H9 (cell line): ENCODE measurements at regions not wholly inside any gene's neighbourhood (a gene's known extent, or its start where the extent isn't known, plus 50 kb on each side); places are given as distances from the start of the nearest gene placed in this dataset.

Experiments
- DNase-seq: peaks from one replicate; pipeline ENCODE4 v3.0.0-alpha.2; 2017
- H2AFZ ChIP-seq: one replicate; pipeline ENCODE4 v1.6.1; 2013; ENCODE audit warnings: mild to moderate bottlenecking, low read length, control low read depth, moderate library complexity
- H2AK5ac ChIP-seq: 2 replicates; pipeline ENCODE4 v1.6.1; 2013; ENCODE audit warnings: low read length, control low read depth, mixed read lengths; ENCODE audit not compliant: insufficient read length
- H2BK120ac ChIP-seq: one replicate; pipeline ENCODE4 v1.6.1; 2013; ENCODE audit warnings: low read depth, mild to moderate bottlenecking, low read length, control low read depth, inconsistent platforms; ENCODE audit not compliant: poor library complexity, severe bottlenecking
- H2BK12ac ChIP-seq: 2 replicates; pipeline ENCODE4 v1.6.1; 2013; ENCODE audit warnings: low read length, control low read depth, mixed read lengths, low read depth; ENCODE audit not compliant: insufficient read length
- H2BK15ac ChIP-seq: 2 replicates; pipeline ENCODE4 v1.6.1; 2013; ENCODE audit warnings: low read depth, low read length, control low read depth
- H2BK20ac ChIP-seq: one replicate; pipeline ENCODE4 v1.6.1; 2013; ENCODE audit warnings: low read depth, mild to moderate bottlenecking, low read length, control low read depth, inconsistent platforms; ENCODE audit not compliant: poor library complexity, severe bottlenecking
- H2BK5ac ChIP-seq: 2 replicates; pipeline ENCODE4 v1.6.1; 2013; ENCODE audit warnings: low read length, control low read depth, mixed read lengths; ENCODE audit not compliant: insufficient read length
- H3K14ac ChIP-seq: 2 replicates; pipeline ENCODE4 v1.6.1; 2013; ENCODE audit warnings: low read length, control low read depth; ENCODE audit not compliant: insufficient read depth
- H3K18ac ChIP-seq: 2 replicates; pipeline ENCODE4 v1.6.1; 2013; ENCODE audit warnings: low read depth, mild to moderate bottlenecking, mixed read lengths, low read length, control low read depth; ENCODE audit not compliant: insufficient read length
- H3K23ac ChIP-seq: 2 replicates; pipeline ENCODE4 v1.6.1; 2013; ENCODE audit warnings: low read length, control low read depth, mixed read lengths, low read depth; ENCODE audit not compliant: insufficient read length
- H3K23me2 ChIP-seq: 2 replicates; pipeline ENCODE4 v1.6.1; 2013; ENCODE audit warnings: low read depth, mild to moderate bottlenecking, mixed read lengths, low read length, control low read depth; ENCODE audit not compliant: insufficient read length, poor library complexity, severe bottlenecking
- H3K27ac ChIP-seq: 2 replicates; pipeline ENCODE4 v1.5.1; 2013; ENCODE audit warnings: low read length, control low read depth, mixed read lengths, low read depth; ENCODE audit not compliant: insufficient read length
- H3K27me3 ChIP-seq: 2 replicates; pipeline ENCODE4 v1.6.1; 2013; ENCODE audit warnings: low read length, control low read depth, inconsistent platforms; ENCODE audit not compliant: insufficient read depth
- H3K4ac ChIP-seq: 2 replicates; pipeline ENCODE4 v1.6.1; 2013; ENCODE audit warnings: low read depth, mild to moderate bottlenecking, control low read depth, inconsistent platforms, low read length, moderate library complexity
- H3K4me1 ChIP-seq: 2 replicates; pipeline ENCODE4 v1.6.1; 2013; ENCODE audit warnings: low read length, control low read depth, inconsistent platforms; ENCODE audit not compliant: insufficient read depth
- H3K4me2 ChIP-seq: 2 replicates; pipeline ENCODE4 v1.6.1; 2013; ENCODE audit warnings: low read length, control low read depth, mixed read lengths; ENCODE audit not compliant: insufficient read length, insufficient read depth
- H3K56ac ChIP-seq: 2 replicates; pipeline ENCODE4 v1.6.1; 2013; ENCODE audit warnings: low read depth, mild to moderate bottlenecking, mixed read lengths, low read length, control low read depth; ENCODE audit not compliant: insufficient read length
- H3K79me1 ChIP-seq: 2 replicates; pipeline ENCODE4 v1.6.1; 2013; ENCODE audit warnings: low read depth, mild to moderate bottlenecking, moderate library complexity, low read length, control low read depth, inconsistent platforms; ENCODE audit not compliant: insufficient read depth, poor library complexity, severe bottlenecking
- H3K79me2 ChIP-seq: 2 replicates; pipeline ENCODE4 v1.6.1; 2013; ENCODE audit warnings: low read length, control low read depth, inconsistent platforms; ENCODE audit not compliant: insufficient read depth
- H3K9ac ChIP-seq: 2 replicates; pipeline ENCODE4 v1.6.1; 2013; ENCODE audit warnings: low read length, control low read depth, mixed read lengths; ENCODE audit not compliant: insufficient read length; ENCODE audit errors: extremely low read depth
- H3K9me3 ChIP-seq: one replicate; pipeline ENCODE4 v1.6.1; 2013; ENCODE audit warnings: low read depth, low read length, inconsistent platforms; ENCODE audit not compliant: control insufficient read depth
- H3T11ph ChIP-seq: one replicate; pipeline ENCODE4 v1.6.1; 2013; ENCODE audit warnings: mild to moderate bottlenecking, low read length, control low read depth, inconsistent platforms
- H4K20me1 ChIP-seq: one replicate; pipeline ENCODE4 v1.6.1; 2013; ENCODE audit not compliant: control insufficient read depth, insufficient read length, insufficient read depth
- H4K5ac ChIP-seq: 2 replicates; pipeline ENCODE4 v1.6.1; 2013; ENCODE audit warnings: low read depth, mild to moderate bottlenecking, mixed read lengths, low read length, control low read depth; ENCODE audit not compliant: insufficient read length
- H4K8ac ChIP-seq: replicated peaks from 2 replicates; pipeline ENCODE4 v1.6.1; 2013; ENCODE audit warnings: low read length, control low read depth, mixed read lengths, low read depth; ENCODE audit not compliant: insufficient read length
- H4K91ac ChIP-seq: 2 replicates; pipeline ENCODE4 v1.6.1; 2013; ENCODE audit warnings: low read depth, mild to moderate bottlenecking, moderate library complexity, mixed read lengths, low read length, control low read depth; ENCODE audit not compliant: insufficient read length
- H3K27ac Mint-ChIP-seq, 3 experiments: 2 replicates in 2 of 3; 3 replicates in 1 of 3; pipeline ENCODE4 v1.8.0; 2020 to 2021; ENCODE audit warnings: mixed read lengths in 3 of 3, mild to moderate bottlenecking in 1 of 3, moderate library complexity in 1 of 3
- H3K27me3 Mint-ChIP-seq: 2 replicates; pipeline ENCODE4 v1.8.0; 2021; ENCODE audit warnings: low read depth, mild to moderate bottlenecking, moderate library complexity, mixed read lengths
- H3K36me3 Mint-ChIP-seq, 3 experiments: 2 replicates in 2 of 3; 3 replicates in 1 of 3; pipeline ENCODE4 v1.8.0; 2020 to 2021; ENCODE audit warnings: low read depth in 3 of 3, mixed read lengths in 3 of 3; ENCODE audit not compliant: insufficient read depth in 1 of 3
- H3K4me1 Mint-ChIP-seq, 2 experiments: 2 replicates each; pipeline ENCODE4 v1.8.0; 2020; ENCODE audit warnings: mixed read lengths in 2 of 2
- H3K4me3 Mint-ChIP-seq, 2 experiments: 2 replicates in 1 of 2; 3 replicates in 1 of 2; pipeline ENCODE4 v1.8.0; 2020 to 2021; ENCODE audit warnings: mild to moderate bottlenecking in 2 of 2, mixed read lengths in 2 of 2, moderate library complexity in 1 of 2
- H3K9me3 Mint-ChIP-seq, 2 experiments: 2 replicates in 1 of 2; 3 replicates in 1 of 2; pipeline ENCODE4 v1.8.0; 2020; ENCODE audit warnings: mild to moderate bottlenecking in 2 of 2, mixed read lengths in 2 of 2, moderate library complexity in 1 of 2
- CTCF ChIP-seq: fragments of 200-600 bp; sonication (generic); conservative IDR thresholded peaks from 3 replicates; pipeline ENCODE4 v1.8.0; 2021; ENCODE audit warnings: antibody characterized with exemption, mild to moderate bottlenecking
- WGBS: extraction: QIAGEN DNeasy Blood & Tissue Kit; methylation state at CpG from one replicate; pipeline ENCODE4 v1.1.7; 2013; ENCODE audit warnings: missing lambda C conversion rate, low lambda C conversion rate, mixed read lengths; ENCODE audit not compliant: insufficient read length; ENCODE audit errors: extremely low coverage; 5-methylcytosine and 5-hydroxymethylcytosine counted together

- Histone ChIP-seq H2BK15ac (no peak overlapping the region), H3K23me2 (no peaks in the 10 kb centered on the region), H2BK5ac (no peak overlapping the region), H4K91ac (no peak overlapping the region), H2BK20ac (no peak overlapping the region), H2AFZ (no peak overlapping the region), H3K79me2 (no peaks in the 10 kb centered on the region), H2BK12ac (no peak overlapping the region), H3K23ac (no peak overlapping the region), H2AK5ac (no peak overlapping the region), H2BK120ac (no peak overlapping the region), H3T11ph (no peak overlapping the region), H3K4me1 (peaks cover 4% of the 10 kb centered on the region; the same call in 1 of the 2 replicates), H3K79me1 (no peaks in the 10 kb centered on the region), H3K56ac (no peak overlapping the region), H3K14ac (no peak overlapping the region), H3K18ac (no peak overlapping the region), H3K9ac (no peak overlapping the region), H3K27me3 (no peaks in the 10 kb centered on the region), H4K8ac (no peak overlapping the region), H4K5ac (no peak overlapping the region), H4K20me1 (no peaks in the 10 kb centered on the region), H3K4me2 (no peak overlapping the region), H3K27ac (no peak overlapping the region), H3K4ac (no peak overlapping the region), H3K9me3 (no peaks in the 10 kb centered on the region)
- DNase-seq: no peak
- Mint-ChIP-seq H3K27ac (no peak overlapping the region), H3K9me3 (peaks cover 4 to 12% of the 10 kb centered on the region in 2 experiments; a peak in 3 of 5 replicates), H3K4me3 (peak overlapping the region in 1 of 2 experiments; percentile 24; a peak in 2 of 5 replicates), H3K27me3 (peaks cover 12% of the 10 kb centered on the region), H3K4me1 (peaks cover 13 to 15% of the 10 kb centered on the region in 2 experiments), H3K36me3 (no peaks in the 10 kb centered on the region)
- no CpG with 5 or more reads among the region's 6 CpGs for WGBS
- TF ChIP-seq CTCF: no peak
Observed at GRCh38 chr1:181204530-181204929, 116.0 kb downstream of the IER5 start.
